GM20000 (cell line): ENCODE measurements at regions not wholly inside any gene's neighbourhood (a gene's known extent, or its start where the extent isn't known, plus 50 kb on each side); places are given as distances from the start of the nearest gene placed in this dataset.

Source experiments
- DNase-seq: peaks from one replicate; pipeline ENCODE4 v3.0.0; 2012; ENCODE audit warnings: low spot score
- CTCF ChIP-seq: IDR thresholded peaks from 2 replicates; pipeline ENCODE4 v1.5.1; 2012; ENCODE audit warnings: mild to moderate bottlenecking, control low read depth; ENCODE audit errors: extremely low read depth, missing control alignments

- TF ChIP-seq CTCF: no peak
- DNase-seq: no peak
Measured at GRCh38 chr10:78356291-78356900, 322.7 kb downstream of the RPS24 start.

- DNase-seq: no peak
- TF ChIP-seq CTCF: no peak
Measured at GRCh38 chr10:78357141-78358063, 323.7 kb downstream of the RPS24 start.

GRCh38 chr10:78358351-78358750, 324.7 kb downstream of the RPS24 start:
- no peak for TF ChIP-seq CTCF

GRCh38 chr10:78358982-78359381, 325.3 kb downstream of the RPS24 start:
- DNase-seq: no peak

More at GRCh38 chr10:78358351-78358750, 324.7 kb downstream of the RPS24 start:
- no peak for DNase-seq

GRCh38 chr10:78359640-78360091, 326.0 kb downstream of the RPS24 start:
- no peak for TF ChIP-seq CTCF
- DNase-seq: no peak

More at GRCh38 chr10:78358982-78359381, 325.3 kb downstream of the RPS24 start:
- no peak for TF ChIP-seq CTCF

GRCh38 chr10:78360284-78360683, 326.6 kb downstream of the RPS24 start:
- TF ChIP-seq CTCF: no peak
- no peak for DNase-seq

- no peak for DNase-seq
- no peak for TF ChIP-seq CTCF
Measured at GRCh38 chr10:78361031-78361430, 327.4 kb downstream of the RPS24 start.
